Stimulated activated CD4-positive, alpha-beta T cell treated with anti-CD3 and anti-CD28 coated beads, Interleukin-4, amount 100 ng/mL, for 48 hours (primary cell): ENCODE measurements at regions not wholly inside any gene's neighbourhood (a gene's known extent, or its start where the extent isn't known, plus 50 kb on each side); places are given as distances from the start of the nearest gene placed in this dataset.
"Not testable (repeated sequence)": the region's sequence is repeated elsewhere in the genome, so short reads cannot be mapped to it uniquely, and the experiment has no call there.

ENCODE experiments used
- DNase-seq, 2 donors: peaks; one replicate each; pipeline ENCODE4 v3.0.0-alpha.2; 2020; ENCODE audit warnings: low read depth in 2 of 2

GRCh38 chr19:29013325-29013724 is 199.6 kb downstream of the UQCRFS1 start:
- DNase-seq, result no peak

DNA sequence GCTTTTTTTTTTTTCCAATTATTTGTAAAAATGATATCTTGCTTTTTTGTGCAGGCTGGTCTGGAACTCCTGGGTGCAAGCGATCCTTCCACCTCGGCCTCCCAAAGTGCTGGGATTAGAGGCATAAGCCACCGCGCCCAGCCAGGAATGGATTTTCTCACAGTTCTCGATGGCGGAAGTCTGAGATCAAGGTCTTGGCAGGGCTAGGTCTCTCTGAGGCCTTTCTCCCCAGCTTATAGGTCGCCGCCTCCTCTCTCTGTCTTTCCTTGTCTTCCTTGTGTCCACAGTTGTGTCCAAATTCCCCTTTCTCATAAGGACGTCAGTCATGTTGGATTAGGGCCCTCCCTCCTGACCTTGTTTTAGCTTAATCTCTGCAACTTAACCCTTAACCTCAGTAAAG is 200.5 kb downstream of the UQCRFS1 start:
- no peak for DNase-seq

DNA sequence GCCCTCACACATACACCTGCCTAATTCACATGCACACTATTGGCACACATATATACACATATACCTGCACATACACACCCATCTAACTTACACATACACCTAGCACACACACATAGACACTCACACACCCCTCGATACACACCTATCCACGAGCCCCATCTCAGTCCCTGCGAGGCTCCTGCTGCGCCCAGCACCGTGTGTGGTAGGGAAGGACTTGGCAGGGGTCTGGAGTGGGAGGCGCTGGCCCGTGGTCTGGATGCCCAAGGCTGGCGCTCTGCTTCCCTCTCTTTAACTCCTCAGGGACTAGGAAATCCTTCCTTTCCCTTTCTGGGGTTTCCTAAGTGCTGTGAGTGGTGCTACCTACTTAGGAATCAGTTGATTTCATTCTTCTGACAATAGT is 202.7 kb downstream of the UQCRFS1 start:
- DNase-seq, result no peak

- no peak for DNase-seq
Observed at GRCh38 chr19:29006057-29006735, 206.8 kb downstream of the UQCRFS1 start.

DNA sequence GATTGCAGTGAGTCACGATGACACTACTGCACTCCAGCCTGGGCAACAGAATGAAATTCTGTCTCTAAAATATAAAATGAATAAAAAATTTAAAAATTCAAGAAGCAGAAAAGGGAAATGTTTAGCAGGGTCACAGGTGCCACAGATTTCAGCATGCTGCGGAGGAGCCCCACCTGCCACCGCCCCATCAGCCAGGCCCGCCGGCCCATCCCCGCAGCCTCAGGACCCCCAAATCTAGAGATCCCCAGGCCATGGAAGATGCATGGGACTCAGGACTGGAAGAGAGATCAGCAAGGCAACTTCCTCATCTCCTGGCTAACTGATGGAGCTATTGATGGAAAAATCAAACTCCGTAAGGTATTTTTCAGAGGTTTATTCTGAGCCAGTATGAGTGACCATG is 208.2 kb downstream of the UQCRFS1 start:
- no peak for DNase-seq

DNA sequence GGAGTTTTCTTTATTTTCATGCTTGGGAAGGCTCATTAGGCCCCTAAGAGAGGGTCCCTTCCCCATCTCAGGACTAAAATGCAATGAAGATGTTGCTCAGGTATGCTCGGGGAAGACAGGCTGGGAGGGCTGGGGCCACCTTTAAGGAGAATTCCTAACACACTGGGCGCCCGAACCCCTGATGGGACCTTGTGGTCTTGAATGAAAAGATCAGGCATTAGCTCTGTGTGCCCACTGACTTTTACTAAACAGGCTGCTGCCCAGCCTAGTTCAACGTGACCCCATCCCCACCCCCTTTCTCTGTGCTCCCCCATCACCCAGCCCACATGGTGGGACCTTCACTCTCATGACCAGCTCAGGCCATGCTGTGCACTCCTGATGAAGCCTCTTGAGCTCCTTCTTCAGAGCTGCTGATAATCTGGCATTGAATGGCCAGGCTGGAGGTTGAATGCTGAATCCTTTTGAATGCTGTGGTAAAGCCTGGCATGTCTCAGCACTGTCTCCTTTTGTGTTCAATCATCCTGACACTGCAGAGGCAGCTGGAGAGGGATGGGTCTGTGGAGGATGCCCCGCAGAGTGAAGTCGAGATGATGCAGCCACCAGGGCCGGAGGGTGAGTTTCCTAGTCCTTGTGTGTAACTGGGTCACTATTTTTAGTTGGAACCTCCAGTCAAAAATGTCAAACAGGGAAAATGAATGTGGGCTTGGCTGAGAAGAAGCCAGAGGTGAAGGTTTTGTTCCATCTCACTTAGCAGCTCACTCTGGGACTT is 209.1 kb downstream of the UQCRFS1 start:
- no peak for DNase-seq

DNA sequence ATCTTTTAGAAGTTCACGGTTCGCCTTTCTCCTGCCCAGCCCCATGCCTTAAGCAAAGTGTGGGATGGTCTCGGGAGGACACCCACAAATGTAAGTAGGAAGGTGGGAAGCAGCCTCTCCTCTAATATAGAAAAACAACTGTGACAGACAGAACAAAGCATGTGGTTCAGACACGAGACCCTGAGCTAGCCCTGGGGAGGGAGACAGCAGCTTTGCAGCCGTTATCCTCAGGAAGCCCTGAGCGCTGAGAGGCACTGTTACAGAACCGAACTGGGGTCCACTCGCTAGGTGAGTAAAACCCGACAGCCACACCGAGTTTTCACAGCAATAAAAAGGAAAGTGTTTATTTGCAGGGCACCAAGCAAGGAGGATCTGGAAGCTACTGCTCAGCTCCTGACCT is 210.6 kb downstream of the UQCRFS1 start:
- DNase-seq, result no peak

DNA sequence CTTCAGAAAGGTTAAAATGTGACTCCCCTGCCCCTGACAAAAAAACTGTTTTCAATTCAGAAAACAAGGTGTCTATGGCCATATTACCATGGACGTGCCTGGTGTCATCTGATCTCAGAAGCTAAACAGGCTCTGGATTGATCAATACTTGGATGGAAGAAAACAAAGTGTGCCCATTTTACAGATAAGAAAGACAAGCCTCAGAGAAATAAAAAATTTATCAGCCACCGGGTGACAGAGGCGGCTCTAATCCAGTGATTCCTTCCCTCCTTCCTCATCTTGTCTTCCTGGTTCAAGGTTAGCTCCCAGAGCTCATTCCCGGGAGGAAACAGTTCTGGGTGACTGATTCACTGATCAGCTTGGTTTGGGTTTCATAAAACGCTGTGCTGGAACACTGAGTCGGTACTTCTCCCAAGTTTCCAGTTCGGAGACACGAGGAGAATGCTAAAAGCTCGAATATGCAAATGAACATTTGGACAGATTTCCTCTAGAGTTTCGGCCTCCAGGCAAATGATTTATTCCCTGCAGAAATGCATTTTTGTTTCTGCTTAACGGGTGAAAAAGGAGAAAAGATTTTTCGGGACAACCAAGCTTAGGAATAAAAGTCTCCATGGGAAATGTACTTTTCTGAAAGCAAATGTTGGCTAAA is 211.2 kb downstream of the UQCRFS1 start:
- DNase-seq, result no peak

GRCh38 chr19:29001141-29001581 is 211.8 kb downstream of the UQCRFS1 start:
- no peak for DNase-seq

- DNase-seq, result no peak
Observed at GRCh38 chr19:28999724-29000433, 213.1 kb downstream of the UQCRFS1 start.

GRCh38 chr19:28998974-28999373 is 214.0 kb downstream of the UQCRFS1 start:
- DNase-seq, result no peak

DNA sequence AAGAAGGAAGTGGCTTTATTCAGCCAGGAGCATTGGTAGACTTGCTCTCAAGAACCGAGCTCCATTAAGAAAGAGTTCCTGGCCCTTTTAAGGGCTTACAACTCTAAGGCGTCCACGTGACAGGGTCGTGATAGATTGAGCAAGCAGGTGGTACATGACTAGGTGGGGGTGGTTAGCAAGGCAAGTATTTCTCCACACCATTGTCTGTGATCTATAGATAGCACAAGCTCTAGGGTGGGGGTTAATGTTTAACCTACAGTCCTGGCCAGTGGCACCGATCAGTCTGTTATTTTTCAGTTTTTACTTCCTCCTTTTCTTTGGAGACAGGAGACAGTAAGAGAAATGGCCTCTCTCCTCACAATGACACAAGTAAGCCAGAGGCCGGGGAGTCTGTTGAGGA is 215.1 kb downstream of the UQCRFS1 start:
- not testable (repeated sequence) for DNase-seq

DNA sequence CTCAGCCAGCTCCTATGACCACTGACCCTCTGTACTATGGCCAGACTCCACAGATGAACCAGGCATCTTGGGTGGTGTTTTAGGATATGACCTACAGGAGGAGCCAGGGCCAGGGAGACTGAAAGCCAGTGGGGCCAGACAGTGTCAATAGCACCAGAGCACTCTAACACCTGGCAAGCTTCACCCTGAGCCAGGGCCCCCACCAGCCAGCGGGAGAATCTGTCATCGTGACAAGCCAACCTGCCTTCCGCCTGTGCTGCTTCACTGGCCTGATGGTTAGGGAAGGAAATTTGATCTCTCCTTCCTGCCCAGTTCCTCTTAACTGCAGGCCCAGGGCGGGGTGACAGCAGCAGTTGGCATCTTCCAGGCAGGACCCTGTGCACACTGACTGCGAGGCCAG is 222.4 kb downstream of the UQCRFS1 start:
- no peak for DNase-seq

DNA sequence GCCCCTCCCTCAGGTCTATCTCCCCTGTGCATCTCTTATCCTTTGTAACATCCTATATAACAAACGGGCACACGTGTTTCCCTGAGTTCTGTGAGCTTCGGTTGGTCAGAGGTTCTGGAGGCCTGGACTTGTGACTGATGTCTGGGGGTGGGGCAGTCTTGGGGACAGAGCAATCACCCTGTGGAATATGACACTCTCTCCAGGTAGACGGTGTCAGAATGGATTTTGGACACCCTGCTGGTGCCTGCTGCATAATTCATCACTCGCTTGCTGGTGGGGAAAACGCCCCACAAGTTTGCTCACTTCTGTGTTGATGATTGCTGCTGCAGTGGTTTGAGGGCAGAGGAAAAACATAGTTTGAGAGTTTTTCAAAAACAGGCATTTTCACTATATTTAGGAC is 223.2 kb downstream of the UQCRFS1 start:
- DNase-seq, result no peak

DNA sequence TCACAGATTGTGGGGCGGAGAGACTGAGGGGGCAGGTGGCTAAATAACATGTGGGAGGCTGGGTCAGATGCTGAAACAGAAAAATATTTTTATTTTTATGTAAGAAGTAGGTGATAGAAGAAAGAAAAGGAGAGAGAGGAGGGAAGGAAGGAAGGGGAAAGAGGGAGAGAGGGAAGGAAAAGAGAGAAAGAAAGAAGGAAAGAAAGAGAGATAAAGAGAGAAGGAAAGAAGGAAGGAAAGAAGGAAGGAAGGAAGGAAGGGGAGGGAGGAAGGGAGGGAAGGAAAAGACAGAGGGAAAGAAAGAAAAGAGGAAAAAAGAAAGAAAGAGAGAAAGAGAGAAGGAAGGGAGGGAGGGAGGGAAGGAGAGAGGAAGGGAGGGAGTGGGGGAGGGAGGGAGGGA is 224.9 kb downstream of the UQCRFS1 start:
- DNase-seq, result no peak

GRCh38 chr19:28987177-28987576 is 225.8 kb downstream of the UQCRFS1 start:
- DNase-seq, result no peak

GRCh38 chr19:28985201-28985600 is 227.8 kb downstream of the UQCRFS1 start:
- no peak for DNase-seq

DNA sequence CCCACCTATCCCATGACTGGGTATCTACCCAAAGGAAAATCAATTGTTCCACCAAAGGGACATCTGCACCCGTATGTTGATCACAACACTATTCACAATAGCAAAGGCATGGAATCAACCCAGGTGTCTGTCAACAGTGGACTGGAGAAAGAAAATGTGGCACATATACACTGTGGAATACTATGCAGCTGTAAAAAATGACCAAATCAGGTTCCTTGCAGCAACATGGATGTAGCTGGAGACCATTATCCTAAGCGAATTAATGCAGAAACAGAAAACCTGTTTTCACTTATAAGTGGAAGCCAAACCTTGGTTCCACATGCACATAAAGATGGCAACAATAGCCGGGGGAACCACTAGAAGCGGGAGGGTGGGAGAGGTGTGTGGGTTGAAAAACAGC is 228.6 kb downstream of the UQCRFS1 start:
- no peak for DNase-seq

DNA sequence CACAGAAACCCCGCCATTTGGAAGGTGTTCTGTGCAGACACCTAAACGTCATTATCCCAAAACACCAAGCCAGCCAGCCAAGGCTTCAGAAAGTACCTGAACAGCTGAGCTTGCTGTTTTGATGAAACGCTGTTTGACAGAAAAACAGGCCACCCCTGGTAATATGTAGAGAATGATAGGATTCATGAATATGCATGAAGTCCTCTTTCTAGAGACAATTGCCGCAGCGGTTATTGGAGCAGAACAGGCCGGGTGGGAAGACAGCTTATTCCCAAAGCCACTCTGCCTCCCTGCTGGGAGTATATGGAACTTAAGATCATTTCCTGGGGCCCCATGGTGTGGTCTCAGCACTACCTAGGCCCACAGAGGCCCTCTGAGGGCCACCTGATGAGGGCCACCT is 229.5 kb downstream of the UQCRFS1 start:
- no peak for DNase-seq

DNA sequence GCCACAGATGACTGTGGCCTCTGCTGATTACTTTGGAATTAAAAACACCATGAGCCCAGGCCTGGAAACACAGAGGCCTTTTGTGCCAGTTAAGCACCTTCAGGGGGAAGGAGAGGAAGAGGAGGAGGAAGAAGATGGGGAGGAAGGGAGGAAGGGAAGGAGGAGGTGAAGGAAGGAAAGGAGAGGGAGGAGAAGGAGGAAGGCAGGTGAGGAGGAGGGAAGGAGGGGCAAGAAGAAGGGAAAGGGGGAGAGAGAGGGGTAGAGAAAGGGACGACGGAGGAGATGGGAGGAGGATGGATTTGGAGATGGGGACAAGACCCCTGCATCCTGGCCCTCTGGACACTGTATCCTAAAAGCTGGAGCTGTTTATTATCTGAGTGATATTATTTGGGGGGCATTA is 231.0 kb downstream of the UQCRFS1 start:
- no peak for DNase-seq

DNA sequence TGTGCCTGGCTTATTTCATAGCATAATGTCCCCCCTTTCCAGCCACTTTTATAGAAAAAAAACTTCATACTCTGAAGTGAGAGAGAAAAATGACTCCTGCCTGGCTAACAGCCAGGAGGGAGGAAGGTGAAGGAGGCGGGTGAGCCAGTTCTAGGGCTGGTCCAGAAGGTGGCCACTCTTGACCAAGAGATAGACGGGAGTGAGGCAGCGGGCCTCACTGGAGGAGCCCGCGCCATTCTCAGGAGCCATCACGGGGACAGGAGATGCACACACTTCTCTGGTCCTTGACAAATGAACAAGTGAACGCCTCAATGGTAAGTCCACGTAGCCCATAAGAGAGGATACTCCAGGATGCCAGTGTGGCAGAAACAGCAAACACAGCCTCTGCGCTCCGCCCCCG is 231.4 kb downstream of the UQCRFS1 start:
- no peak for DNase-seq

DNA sequence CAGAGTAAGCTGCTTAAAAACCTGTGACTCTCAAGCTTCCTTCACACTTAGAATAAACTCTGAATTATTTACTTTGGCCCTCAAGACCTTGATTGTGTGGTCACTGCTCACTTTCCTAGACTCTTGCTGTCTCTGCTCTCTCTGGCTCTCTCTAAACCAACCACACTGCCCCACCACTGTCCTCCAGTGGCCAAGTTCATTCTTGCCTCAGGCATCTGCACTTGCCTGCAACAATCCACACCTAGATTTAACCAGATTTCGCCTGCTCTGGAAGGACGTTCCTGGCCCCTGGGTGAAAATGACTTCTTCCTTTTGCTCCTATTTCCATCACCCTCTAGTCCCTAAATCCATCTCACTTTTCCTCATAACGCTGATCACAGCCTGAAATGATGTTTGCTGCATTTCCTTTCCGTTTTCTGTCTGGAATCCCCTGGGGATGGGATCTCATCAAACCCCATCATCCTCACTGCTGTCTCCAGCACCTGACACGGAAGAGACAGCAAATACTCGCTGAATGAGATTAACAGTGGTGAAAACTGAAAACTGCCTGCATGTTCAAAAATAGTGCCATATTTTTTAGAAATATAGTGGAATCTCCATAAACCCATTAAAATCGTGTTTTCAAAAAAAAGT is 232.6 kb downstream of the UQCRFS1 start:
- DNase-seq, result no peak
